Loucy (cell line): ENCODE measurements at regions not wholly inside any gene's neighbourhood (a gene's known extent, or its start where the extent isn't known, plus 50 kb on each side); places are given as distances from the start of the nearest gene placed in this dataset.

ENCODE experiments used
- CTCF ChIP-seq: fragments of 200-600 bp; sonication (generic); conservative IDR thresholded peaks from 2 replicates; pipeline ENCODE4 v1.5.1; 2014; ENCODE audit warnings: mild to moderate bottlenecking, antibody characterized with exemption, low read length
- EZH2phosphoT487 ChIP-seq: fragments of 200-600 bp; IDR thresholded peaks from 2 replicates; pipeline ENCODE4 v1.6.1; 2018; ENCODE audit warnings: antibody characterized with exemption, mild to moderate bottlenecking, moderate library complexity, borderline replicate concordance

GRCh38 chr5:147015405-147015804 is 136.8 kb upstream of the PPP2R2B start:
- TF ChIP-seq CTCF (no peak), EZH2phosphoT487 (no peak)
